Effector memory CD8-positive, alpha-beta T cell (primary cell): ENCODE measurements at regions not wholly inside any gene's neighbourhood (a gene's known extent, or its start where the extent isn't known, plus 50 kb on each side); places are given as distances from the start of the nearest gene placed in this dataset.

Experiments
- ATAC-seq: fragments of 150-1000 bp; cut with Tn5 transposase; replicated peaks from 2 replicates; pipeline ENCODE4 v1.10.0; 2021; ENCODE audit warnings: mild to moderate bottlenecking, moderate library complexity
- DNase-seq, 3 experiments: peaks; one replicate each; pipeline ENCODE4 v3.0.0; 2021
- H3K27ac Mint-ChIP-seq, 2 donors: one replicate each; pipeline ENCODE4 v1.8.0; 2022; ENCODE audit warnings: mild to moderate bottlenecking in 2 of 2, mixed read lengths in 2 of 2, moderate library complexity in 2 of 2
- H3K27me3 Mint-ChIP-seq, 2 donors: one replicate each; pipeline ENCODE4 v1.8.0; 2022; ENCODE audit warnings: mixed read lengths in 2 of 2
- H3K36me3 Mint-ChIP-seq: one replicate; pipeline ENCODE4 v1.8.0; 2022; ENCODE audit warnings: mild to moderate bottlenecking, moderate library complexity, mixed read lengths; ENCODE audit not compliant: insufficient read depth
- H3K4me1 Mint-ChIP-seq, 2 donors: one replicate each; pipeline ENCODE4 v1.8.0; 2022; ENCODE audit warnings: low read depth in 2 of 2, mixed read lengths in 2 of 2
- H3K4me3 Mint-ChIP-seq, 2 donors: one replicate each; pipeline ENCODE4 v1.8.0; 2022; ENCODE audit warnings: mild to moderate bottlenecking in 2 of 2, mixed read lengths in 2 of 2, moderate library complexity in 2 of 2
- H3K9me3 Mint-ChIP-seq, 2 donors: one replicate each; pipeline ENCODE4 v1.8.0; 2022; ENCODE audit warnings: mixed read lengths in 2 of 2

GRCh38 chr7:10797157-10797556, 176.5 kb upstream of the PHF14 start:
- DNase-seq = no peak
- H3K4me1 Mint-ChIP-seq = no peaks in the 10 kb centered on the region
- H3K27ac Mint-ChIP-seq = no peak overlapping the region
- ATAC-seq = no peak
- peaks cover 0 to 2% of the 10 kb centered on the region in 2 donors for H3K9me3 Mint-ChIP-seq
- no peaks in the 10 kb centered on the region for H3K36me3 Mint-ChIP-seq
- no peak overlapping the region for H3K4me3 Mint-ChIP-seq
- no peaks in the 10 kb centered on the region for H3K27me3 Mint-ChIP-seq

- ATAC-seq (no peak), DNase-seq (no peak)
- Mint-ChIP-seq H3K27ac (no peak overlapping the region), H3K9me3 (peaks cover 0 to 2% of the 10 kb centered on the region in 2 donors), H3K4me3 (no peak overlapping the region), H3K27me3 (no peaks in the 10 kb centered on the region), H3K4me1 (no peaks in the 10 kb centered on the region), H3K36me3 (no peaks in the 10 kb centered on the region)
Measured at GRCh38 chr7:10798044-10798443, 175.6 kb upstream of the PHF14 start.

- Mint-ChIP-seq H3K4me3 (no peak overlapping the region), H3K4me1 (no peaks in the 10 kb centered on the region), H3K27me3 (no peaks in the 10 kb centered on the region), H3K36me3 (no peaks in the 10 kb centered on the region), H3K27ac (no peak overlapping the region), H3K9me3 (peaks cover 0 to 2% of the 10 kb centered on the region in 2 donors)
- no peak for DNase-seq
- no peak for ATAC-seq
Measured at GRCh38 chr7:10799475-10799874, 174.2 kb upstream of the PHF14 start.

GRCh38 chr7:10802011-10802410, 171.7 kb upstream of the PHF14 start:
- Mint-ChIP-seq H3K36me3 (no peaks in the 10 kb centered on the region), H3K27ac (no peak overlapping the region), H3K9me3 (no peaks in the 10 kb centered on the region), H3K4me1 (no peaks in the 10 kb centered on the region), H3K4me3 (no peak overlapping the region), H3K27me3 (no peaks in the 10 kb centered on the region)
- ATAC-seq (no peak), DNase-seq (no peak)

- ATAC-seq (no peak), DNase-seq (no peak)
- Mint-ChIP-seq H3K27me3 (no peaks in the 10 kb centered on the region), H3K4me1 (no peaks in the 10 kb centered on the region), H3K9me3 (no peaks in the 10 kb centered on the region), H3K27ac (no peak overlapping the region), H3K36me3 (no peaks in the 10 kb centered on the region), H3K4me3 (no peak overlapping the region)
Measured at GRCh38 chr7:10802526-10802925, 171.1 kb upstream of the PHF14 start.

- DNase-seq (no peak), ATAC-seq (no peak)
- no peaks in the 10 kb centered on the region for H3K36me3 Mint-ChIP-seq
- H3K9me3 Mint-ChIP-seq = peaks cover 0 to 4% of the 10 kb centered on the region in 2 donors
- H3K27me3 Mint-ChIP-seq = no peaks in the 10 kb centered on the region
- no peaks in the 10 kb centered on the region for H3K4me1 Mint-ChIP-seq
- H3K4me3 Mint-ChIP-seq = no peak overlapping the region
- no peak overlapping the region for H3K27ac Mint-ChIP-seq
Measured at GRCh38 chr7:10803720-10804119, 170.0 kb upstream of the PHF14 start.

GRCh38 chr7:10804770-10805169, 168.9 kb upstream of the PHF14 start:
- ATAC-seq (no peak), DNase-seq (no peak)
- Mint-ChIP-seq H3K4me3 (no peak overlapping the region), H3K36me3 (no peaks in the 10 kb centered on the region), H3K27me3 (no peaks in the 10 kb centered on the region), H3K9me3 (peaks cover 2 to 11% of the 10 kb centered on the region in 2 donors), H3K27ac (no peak overlapping the region), H3K4me1 (no peaks in the 10 kb centered on the region)

- peaks cover 3 to 4% of the 10 kb centered on the region in 2 donors for H3K9me3 Mint-ChIP-seq
- H3K27me3 Mint-ChIP-seq = peaks cover 0 to 7% of the 10 kb centered on the region in 2 donors
- H3K4me1 Mint-ChIP-seq = no peaks in the 10 kb centered on the region
- no peaks in the 10 kb centered on the region for H3K36me3 Mint-ChIP-seq
- H3K4me3 Mint-ChIP-seq = no peak overlapping the region
- no peak overlapping the region for H3K27ac Mint-ChIP-seq
- no peak for ATAC-seq
- no peak for DNase-seq
Measured at GRCh38 chr7:10815546-10815945, 158.1 kb upstream of the PHF14 start.

- H3K4me1 Mint-ChIP-seq = no peaks in the 10 kb centered on the region
- H3K27ac Mint-ChIP-seq = no peak overlapping the region
- H3K4me3 Mint-ChIP-seq = no peak overlapping the region
- H3K9me3 Mint-ChIP-seq = no peaks in the 10 kb centered on the region
- DNase-seq (no peak), ATAC-seq (no peak)
- no peaks in the 10 kb centered on the region for H3K36me3 Mint-ChIP-seq
- peaks cover 0 to 1% of the 10 kb centered on the region in 2 donors for H3K27me3 Mint-ChIP-seq
Measured at GRCh38 chr7:10821156-10821555, 152.5 kb upstream of the PHF14 start.

GRCh38 chr7:10824154-10824553, 149.5 kb upstream of the PHF14 start:
- ATAC-seq (no peak), DNase-seq (no peak)
- H3K36me3 Mint-ChIP-seq = no peaks in the 10 kb centered on the region
- H3K4me3 Mint-ChIP-seq = no peak overlapping the region
- no peak overlapping the region for H3K27ac Mint-ChIP-seq
- no peaks in the 10 kb centered on the region for H3K9me3 Mint-ChIP-seq
- H3K27me3 Mint-ChIP-seq = no peaks in the 10 kb centered on the region
- no peaks in the 10 kb centered on the region for H3K4me1 Mint-ChIP-seq

GRCh38 chr7:10838228-10838627, 135.4 kb upstream of the PHF14 start:
- Mint-ChIP-seq H3K36me3 (no peaks in the 10 kb centered on the region), H3K4me3 (no peak overlapping the region), H3K27me3 (peaks cover 0 to 9% of the 10 kb centered on the region in 2 donors), H3K27ac (no peak overlapping the region), H3K4me1 (no peaks in the 10 kb centered on the region), H3K9me3 (no peaks in the 10 kb centered on the region)
- ATAC-seq (no peak), DNase-seq (no peak)

- Mint-ChIP-seq H3K9me3 (no peaks in the 10 kb centered on the region), H3K27me3 (peaks cover 0 to 12% of the 10 kb centered on the region in 2 donors), H3K4me1 (no peaks in the 10 kb centered on the region), H3K36me3 (no peaks in the 10 kb centered on the region), H3K27ac (no peak overlapping the region), H3K4me3 (no peak overlapping the region)
- no peak for ATAC-seq
- DNase-seq = no peak
Measured at GRCh38 chr7:10845225-10845624, 128.4 kb upstream of the PHF14 start.

GRCh38 chr7:10855583-10855982, 118.1 kb upstream of the PHF14 start:
- Mint-ChIP-seq H3K27me3 (peaks cover 0 to 7% of the 10 kb centered on the region in 2 donors), H3K4me3 (no peak overlapping the region), H3K27ac (no peak overlapping the region), H3K9me3 (no peaks in the 10 kb centered on the region), H3K4me1 (no peaks in the 10 kb centered on the region), H3K36me3 (no peaks in the 10 kb centered on the region)
- ATAC-seq = no peak
- no peak for DNase-seq

GRCh38 chr7:10860516-10860915, 113.2 kb upstream of the PHF14 start:
- no peak overlapping the region for H3K27ac Mint-ChIP-seq
- ATAC-seq = no peak
- no peaks in the 10 kb centered on the region for H3K4me1 Mint-ChIP-seq

GRCh38 chr7:10863476-10863875, 110.2 kb upstream of the PHF14 start:
- Mint-ChIP-seq H3K27me3 (peaks cover 7 to 13% of the 10 kb centered on the region in 2 donors), H3K27ac (no peak overlapping the region), H3K4me3 (no peak overlapping the region), H3K9me3 (no peaks in the 10 kb centered on the region), H3K4me1 (no peaks in the 10 kb centered on the region), H3K36me3 (peaks cover 3% of the 10 kb centered on the region)
- ATAC-seq (no peak), DNase-seq (no peak)

More at GRCh38 chr7:10860516-10860915, 113.2 kb upstream of the PHF14 start:
- H3K27me3 Mint-ChIP-seq = peaks cover 0 to 13% of the 10 kb centered on the region in 2 donors
- H3K36me3 Mint-ChIP-seq = no peaks in the 10 kb centered on the region
- no peak for DNase-seq
- H3K9me3 Mint-ChIP-seq = no peaks in the 10 kb centered on the region
- H3K4me3 Mint-ChIP-seq = no peak overlapping the region
